ENCODE measurements at regions not wholly inside any gene's neighbourhood (a gene's known extent, or its start where the extent isn't known, plus 50 kb on each side); places are given as distances from the start of the nearest gene placed in this dataset.
"Not testable (repeated sequence)": the region's sequence is repeated elsewhere in the genome, so short reads cannot be mapped to it uniquely, and the experiment has no call there.

GRCh38 chr1:163477276-163477830 lies 155.6 kb downstream of the NUF2 start:
- no peak for DNase-seq

- not testable (repeated sequence) for DNase-seq
These were observed 176.9 kb downstream of the NUF2 start for GRCh38 chr1:163498391-163499330.

- no peak for DNase-seq
These were observed 182.7 kb downstream of the NUF2 start for GRCh38 chr1:163504331-163504978.

GRCh38 chr1:163509114-163509513 lies 187.4 kb downstream of the NUF2 start:
- DNase-seq = no peak

GRCh38 chr1:163512349-163512989 lies 190.7 kb downstream of the NUF2 start:
- no peak for DNase-seq

- no peak for DNase-seq
These were observed 201.7 kb downstream of the NUF2 start for GRCh38 chr1:163523375-163524029.

- no peak for DNase-seq
These were observed 207.1 kb downstream of the NUF2 start for GRCh38 chr1:163528710-163529348.

GRCh38 chr1:163531345-163531744 lies 209.6 kb downstream of the NUF2 start:
- DNase-seq = no peak

GRCh38 chr1:163535401-163535800 lies 213.6 kb downstream of the NUF2 start:
- no peak for DNase-seq

- no peak for DNase-seq
These were observed 214.1 kb downstream of the NUF2 start for GRCh38 chr1:163535807-163536206.

GRCh38 chr1:163537809-163538208 lies 216.1 kb downstream of the NUF2 start:
- no peak for DNase-seq

- no peak for DNase-seq
These were observed 216.9 kb downstream of the NUF2 start for GRCh38 chr1:163538667-163539066.

- no peak for DNase-seq
These were observed 219.0 kb downstream of the NUF2 start for GRCh38 chr1:163540727-163541126.

- DNase-seq = no peak
These were observed 222.7 kb downstream of the NUF2 start for GRCh38 chr1:163544441-163544840.

GRCh38 chr1:163558162-163558561 lies 236.4 kb downstream of the NUF2 start:
- DNase-seq = no peak

GRCh38 chr1:163561580-163562295 lies 240.0 kb downstream of the NUF2 start:
- DNase-seq = no peak

- no peak for DNase-seq
These were observed 240.6 kb downstream of the NUF2 start for GRCh38 chr1:163562355-163562754.

- DNase-seq = no peak
These were observed 243.4 kb downstream of the NUF2 start for GRCh38 chr1:163565166-163565565.

GRCh38 chr1:163570071-163570470 lies 248.3 kb downstream of the NUF2 start:
- DNase-seq = no peak

- no peak for DNase-seq
These were observed 250.2 kb downstream of the NUF2 start for GRCh38 chr1:163571950-163572349.

GRCh38 chr1:163574119-163574518 lies 252.4 kb downstream of the NUF2 start:
- no peak for DNase-seq

GRCh38 chr1:163580926-163581325 lies 259.2 kb downstream of the NUF2 start:
- no peak for DNase-seq

Data from activated gamma-delta T cell treated with Interleukin-2 at 50 U/mL for 16 hours (primary cell).